Activated B cell treated with CpG ODN at 0.5 μM for 24 hours (primary cell): ENCODE measurements at regions not wholly inside any gene's neighbourhood (a gene's known extent, or its start where the extent isn't known, plus 50 kb on each side); places are given as distances from the start of the nearest gene placed in this dataset.

ENCODE experiments used
- ATAC-seq: fragments of 200-7000 bp; cut with Tn5 transposase; one replicate; pipeline ENCODE4 v1.10.0; 2021; ENCODE audit warnings: low read depth, mild to moderate bottlenecking, moderate library complexity
- CTCF ChIA-PET: fragments of 350-600 bp; sonication (Branson Sonifier 250); formaldehyde crosslinking; loops from one replicate; lab custom pipeline; 2021; ENCODE audit warnings: antibody characterized with exemption; lab: Charles Lee
- POLR2A ChIA-PET: fragments of 350-600 bp; sonication (Branson Sonifier 250); formaldehyde crosslinking; loops from one replicate; lab custom pipeline; 2021; ENCODE audit warnings: antibody characterized with exemption; lab: Charles Lee
- DNase-seq: peaks from one replicate; pipeline ENCODE4 v3.0.0; 2022
- H3K27ac Mint-ChIP-seq: one replicate; pipeline ENCODE4 v1.8.0; 2020; ENCODE audit warnings: mixed read lengths
- H3K27me3 Mint-ChIP-seq: one replicate; pipeline ENCODE4 v1.8.0; 2021; ENCODE audit warnings: mixed read lengths
- H3K36me3 Mint-ChIP-seq: one replicate; pipeline ENCODE4 v1.8.0; 2021; ENCODE audit warnings: low read depth, mixed read lengths
- H3K4me1 Mint-ChIP-seq: one replicate; pipeline ENCODE4 v1.8.0; 2021; ENCODE audit warnings: mixed read lengths
- H3K4me3 Mint-ChIP-seq: one replicate; pipeline ENCODE4 v1.8.0; 2020; ENCODE audit warnings: mild to moderate bottlenecking, mixed read lengths
- H3K9me3 Mint-ChIP-seq: one replicate; pipeline ENCODE4 v1.8.0; 2020; ENCODE audit warnings: mixed read lengths
- intact Hi-C: fragments of 100-400 bp; cut with micrococcal nuclease; formaldehyde crosslinking; loops from one replicate; pipeline ENCODE4 v1.15.1; 2024
- TF ChIP-seq, protein P1 (sequence below): fragments of 200-600 bp; IDR thresholded peaks from one replicate; pipeline ENCODE4 v1.8.0; 2022; ENCODE audit warnings: antibody characterized with exemption, mild to moderate bottlenecking

- Mint-ChIP-seq H3K4me1 (no peaks in the 10 kb centered on the region), H3K9me3 (no peaks in the 10 kb centered on the region), H3K27ac (no peak overlapping the region), H3K27me3 (no peaks in the 10 kb centered on the region), H3K4me3 (no peak overlapping the region), H3K36me3 (no peaks in the 10 kb centered on the region)
- ChIA-PET POLR2A (no interaction called here), CTCF (no interaction called here)
- TF ChIP-seq, protein P1, sequence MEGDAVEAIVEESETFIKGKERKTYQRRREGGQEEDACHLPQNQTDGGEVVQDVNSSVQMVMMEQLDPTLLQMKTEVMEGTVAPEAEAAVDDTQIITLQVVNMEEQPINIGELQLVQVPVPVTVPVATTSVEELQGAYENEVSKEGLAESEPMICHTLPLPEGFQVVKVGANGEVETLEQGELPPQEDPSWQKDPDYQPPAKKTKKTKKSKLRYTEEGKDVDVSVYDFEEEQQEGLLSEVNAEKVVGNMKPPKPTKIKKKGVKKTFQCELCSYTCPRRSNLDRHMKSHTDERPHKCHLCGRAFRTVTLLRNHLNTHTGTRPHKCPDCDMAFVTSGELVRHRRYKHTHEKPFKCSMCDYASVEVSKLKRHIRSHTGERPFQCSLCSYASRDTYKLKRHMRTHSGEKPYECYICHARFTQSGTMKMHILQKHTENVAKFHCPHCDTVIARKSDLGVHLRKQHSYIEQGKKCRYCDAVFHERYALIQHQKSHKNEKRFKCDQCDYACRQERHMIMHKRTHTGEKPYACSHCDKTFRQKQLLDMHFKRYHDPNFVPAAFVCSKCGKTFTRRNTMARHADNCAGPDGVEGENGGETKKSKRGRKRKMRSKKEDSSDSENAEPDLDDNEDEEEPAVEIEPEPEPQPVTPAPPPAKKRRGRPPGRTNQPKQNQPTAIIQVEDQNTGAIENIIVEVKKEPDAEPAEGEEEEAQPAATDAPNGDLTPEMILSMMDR = no peak
- intact Hi-C loops = no loop called here
- DNase-seq (no peak), ATAC-seq (no peak)
Measured at GRCh38 chr3:163033652-163034051, 1537.0 kb downstream of the OTOL1 start.

- Mint-ChIP-seq H3K36me3 (no peaks in the 10 kb centered on the region), H3K27ac (no peak overlapping the region), H3K4me1 (no peaks in the 10 kb centered on the region), H3K27me3 (no peaks in the 10 kb centered on the region), H3K4me3 (no peak overlapping the region), H3K9me3 (peaks cover 2% of the 10 kb centered on the region)
- intact Hi-C loops = no loop called here
- TF ChIP-seq, protein P1 = no peak
- ATAC-seq (no peak), DNase-seq (no peak)
- POLR2A ChIA-PET = no interaction called here
- CTCF ChIA-PET = no interaction called here
Measured at GRCh38 chr3:163039636-163040035, 1543.0 kb downstream of the OTOL1 start.

GRCh38 chr3:163043074-163043473 lies 1546.5 kb downstream of the OTOL1 start:
- Mint-ChIP-seq H3K27ac (no peak overlapping the region), H3K27me3 (no peaks in the 10 kb centered on the region), H3K4me3 (no peak overlapping the region), H3K9me3 (peaks cover 2% of the 10 kb centered on the region), H3K4me1 (no peaks in the 10 kb centered on the region), H3K36me3 (no peaks in the 10 kb centered on the region)
- ChIA-PET CTCF (no interaction called here), POLR2A (no interaction called here)
- ATAC-seq (no peak), DNase-seq (no peak)
- TF ChIP-seq, protein P1 = no peak
- intact Hi-C loops = no loop called here

GRCh38 chr3:163045945-163046344 lies 1549.3 kb downstream of the OTOL1 start:
- intact Hi-C loops = no loop called here
- POLR2A ChIA-PET = no interaction called here
- CTCF ChIA-PET = interaction anchor here (0.9 kb wide), 1 partner anchor 9 kb away, joined by 3 read pairs; no protein-coding TSS in a partner anchor

GRCh38 chr3:163048881-163049280 lies 1552.3 kb downstream of the OTOL1 start:
- no peaks in the 10 kb centered on the region for H3K4me1 Mint-ChIP-seq
- DNase-seq = no peak
- H3K9me3 Mint-ChIP-seq = peaks cover 2% of the 10 kb centered on the region
- ChIA-PET CTCF (no interaction called here), POLR2A (no interaction called here)
- no peaks in the 10 kb centered on the region for H3K27me3 Mint-ChIP-seq
- no peaks in the 10 kb centered on the region for H3K36me3 Mint-ChIP-seq
- no peak overlapping the region for H3K27ac Mint-ChIP-seq
- TF ChIP-seq, protein P1 = no peak
- no peak overlapping the region for H3K4me3 Mint-ChIP-seq
- ATAC-seq = no peak
- intact Hi-C loops = no loop called here

More at GRCh38 chr3:163045945-163046344, 1549.3 kb downstream of the OTOL1 start:
- H3K27ac Mint-ChIP-seq = no peak overlapping the region
- ATAC-seq = no peak
- H3K27me3 Mint-ChIP-seq = no peaks in the 10 kb centered on the region
- peaks cover 2% of the 10 kb centered on the region for H3K9me3 Mint-ChIP-seq
- H3K36me3 Mint-ChIP-seq = no peaks in the 10 kb centered on the region
- DNase-seq = no peak
- no peaks in the 10 kb centered on the region for H3K4me1 Mint-ChIP-seq
- no peak overlapping the region for H3K4me3 Mint-ChIP-seq
- TF ChIP-seq, protein P1 = no peak
